Prostate gland (tissue), 2 donors: ENCODE measurements at regions not wholly inside any gene's neighbourhood (a gene's known extent, or its start where the extent isn't known, plus 50 kb on each side); places are given as distances from the start of the nearest gene placed in this dataset.

ENCODE experiments used
- CTCF ChIP-seq, 4 experiments: fragments of 200-600 bp in 2 of 4; fragments of 450-650 bp in 2 of 4; sonication (generic) in 2 of 4; IDR thresholded peaks; 1 replicate in 3 of 4; 2 replicates in 1 of 4; pipeline ENCODE4 v1.5.1; 2016 to 2019; ENCODE audit warnings: antibody characterized with exemption in 4 of 4, mild to moderate bottlenecking in 2 of 4, moderate library complexity in 2 of 4
- POLR2A ChIP-seq: fragments of 450-650 bp; IDR thresholded peaks from one replicate; pipeline ENCODE4 v1.6.1; 2016; ENCODE audit warnings: antibody characterized with exemption, mild to moderate bottlenecking
- POLR2AphosphoS5 ChIP-seq: sonication (generic); formaldehyde crosslinking; IDR thresholded peaks from one replicate; pipeline ENCODE4 v1.6.1; 2017; ENCODE audit warnings: antibody characterized with exemption

GRCh38 chr11:86191874-86192273 lies 52.7 kb upstream of the EED start:
- TF ChIP-seq POLR2A (no peak), CTCF (IDR thresholded peaks at IDR 0.05) (no peak), POLR2AphosphoS5 (no peak)
